ENCODE measurements at regions not wholly inside any gene's neighbourhood (a gene's known extent, or its start where the extent isn't known, plus 50 kb on each side); places are given as distances from the start of the nearest gene placed in this dataset.
A peak's percentile ranks its signal among the peaks of the same experiment; 100 is the strongest.

DNA sequence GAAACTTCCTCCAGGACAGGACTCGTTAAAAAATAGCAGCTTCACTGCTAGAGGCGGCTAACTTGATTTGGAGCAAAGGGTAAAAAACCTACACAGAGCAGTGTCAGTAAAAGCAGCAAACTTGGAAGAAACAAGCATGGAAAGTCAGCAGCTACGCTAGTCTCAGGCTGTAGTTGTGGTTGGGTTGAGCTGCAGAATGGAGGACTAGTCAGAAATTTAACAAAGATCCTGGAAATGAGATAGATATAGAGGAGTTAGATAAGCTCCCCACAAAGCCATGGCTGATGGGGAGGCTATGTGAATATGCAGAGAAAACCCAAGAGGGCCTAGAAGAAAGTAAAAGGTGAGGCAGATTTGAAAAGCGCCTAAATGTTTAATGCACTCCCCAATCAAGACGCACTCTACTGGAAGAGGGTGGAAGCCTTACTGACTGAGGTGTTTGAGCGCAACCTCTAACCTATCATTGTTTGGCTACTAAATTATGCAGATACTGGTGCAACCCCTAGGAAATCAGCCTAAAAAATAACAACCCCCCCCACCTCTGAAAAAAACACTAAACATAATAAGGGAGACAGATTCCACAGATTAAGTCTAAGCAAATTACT is 99.7 kb upstream of the TMEM168 start:
- Mint-ChIP-seq H3K36me3 (ENCODE audit: insufficient read depth in 1 of 3, low read depth in 3 of 3) (peaks cover 24 to 38% (median 30%) of the 10 kb centered on the region in 3 experiments), H3K9me3 (peaks cover 0 to 2% of the 10 kb centered on the region in 2 experiments; a peak in 1 of 5 replicates), H3K4me1 (peaks cover 14 to 16% of the 10 kb centered on the region in 2 experiments), H3K27ac (peak overlapping the region; percentile 5 to 53 (median 36); a peak in 5 of 7 replicates), H3K4me3 (no peak overlapping the region), H3K27me3 (ENCODE audit: low read depth) (no peaks in the 10 kb centered on the region)
- no peak overlapping the region for H3K18ac ChIP-seq (ENCODE audit: insufficient read length, low read depth, low read length)
- H3K56ac ChIP-seq (ENCODE audit: insufficient read length, low read depth, low read length): no peak overlapping the region
- H3K9ac ChIP-seq (ENCODE audit: extremely low read depth, insufficient read length, low read length): no peak overlapping the region
- H2AFZ ChIP-seq (ENCODE audit: low read length): no peak overlapping the region
- no peak overlapping the region for H2BK12ac ChIP-seq (ENCODE audit: insufficient read length, low read depth, low read length)
- H2BK5ac ChIP-seq (ENCODE audit: insufficient read length, low read length): no peak overlapping the region
- no peaks in the 10 kb centered on the region for H3K23me2 ChIP-seq (ENCODE audit: insufficient read length, low read depth, low read length, poor library complexity, severe bottlenecking)
- no peaks in the 10 kb centered on the region for H3K9me3 ChIP-seq (ENCODE audit: control insufficient read depth, low read depth, low read length)
- no peak overlapping the region for H3T11ph ChIP-seq (ENCODE audit: low read length)
- no CpG with 5 or more reads among the region's 6 CpGs for WGBS (ENCODE audit: extremely low coverage, insufficient read length, low lambda C conversion rate)
- DNase-seq: no peak
- no peaks in the 10 kb centered on the region for H3K27me3 ChIP-seq (ENCODE audit: insufficient read depth, low read length)
- H4K8ac ChIP-seq (replicated peaks; ENCODE audit: insufficient read length, low read depth, low read length): no peak overlapping the region
- H4K91ac ChIP-seq (ENCODE audit: insufficient read length, low read depth, low read length): no peak overlapping the region
- no peak overlapping the region for H2AK5ac ChIP-seq (ENCODE audit: insufficient read length, low read length)
- H4K20me1 ChIP-seq (ENCODE audit: control insufficient read depth, insufficient read depth, insufficient read length): no peaks in the 10 kb centered on the region
- H2BK20ac ChIP-seq (ENCODE audit: low read depth, low read length, poor library complexity, severe bottlenecking): no peak overlapping the region
- no peak overlapping the region for H3K23ac ChIP-seq (ENCODE audit: insufficient read length, low read depth, low read length)
- H2BK120ac ChIP-seq (ENCODE audit: low read depth, low read length, poor library complexity, severe bottlenecking): no peak overlapping the region
- no peak overlapping the region for H3K4ac ChIP-seq (ENCODE audit: low read depth, low read length)
- H2BK15ac ChIP-seq (ENCODE audit: low read depth, low read length): no peak overlapping the region
- no peak overlapping the region for H3K27ac ChIP-seq (ENCODE audit: insufficient read length, low read depth, low read length)
- H3K4me1 ChIP-seq (ENCODE audit: insufficient read depth, low read length): peaks cover 2% of the 10 kb centered on the region; the same call in 1 of the 2 replicates
- no peaks in the 10 kb centered on the region for H3K79me2 ChIP-seq (ENCODE audit: insufficient read depth, low read length)
- no peak overlapping the region for H4K5ac ChIP-seq (ENCODE audit: insufficient read length, low read depth, low read length)
- no peak overlapping the region for H3K14ac ChIP-seq (ENCODE audit: insufficient read depth, low read length)
- H3K4me2 ChIP-seq (ENCODE audit: insufficient read depth, insufficient read length, low read length): no peak overlapping the region
- no peaks in the 10 kb centered on the region for H3K79me1 ChIP-seq (ENCODE audit: insufficient read depth, low read depth, low read length, poor library complexity, severe bottlenecking)
- TF ChIP-seq, protein P1, sequence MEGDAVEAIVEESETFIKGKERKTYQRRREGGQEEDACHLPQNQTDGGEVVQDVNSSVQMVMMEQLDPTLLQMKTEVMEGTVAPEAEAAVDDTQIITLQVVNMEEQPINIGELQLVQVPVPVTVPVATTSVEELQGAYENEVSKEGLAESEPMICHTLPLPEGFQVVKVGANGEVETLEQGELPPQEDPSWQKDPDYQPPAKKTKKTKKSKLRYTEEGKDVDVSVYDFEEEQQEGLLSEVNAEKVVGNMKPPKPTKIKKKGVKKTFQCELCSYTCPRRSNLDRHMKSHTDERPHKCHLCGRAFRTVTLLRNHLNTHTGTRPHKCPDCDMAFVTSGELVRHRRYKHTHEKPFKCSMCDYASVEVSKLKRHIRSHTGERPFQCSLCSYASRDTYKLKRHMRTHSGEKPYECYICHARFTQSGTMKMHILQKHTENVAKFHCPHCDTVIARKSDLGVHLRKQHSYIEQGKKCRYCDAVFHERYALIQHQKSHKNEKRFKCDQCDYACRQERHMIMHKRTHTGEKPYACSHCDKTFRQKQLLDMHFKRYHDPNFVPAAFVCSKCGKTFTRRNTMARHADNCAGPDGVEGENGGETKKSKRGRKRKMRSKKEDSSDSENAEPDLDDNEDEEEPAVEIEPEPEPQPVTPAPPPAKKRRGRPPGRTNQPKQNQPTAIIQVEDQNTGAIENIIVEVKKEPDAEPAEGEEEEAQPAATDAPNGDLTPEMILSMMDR (conservative IDR thresholded peaks at IDR 0.05): no peak
